GM21528 (cell line): ENCODE measurements at regions not wholly inside any gene's neighbourhood (a gene's known extent, or its start where the extent isn't known, plus 50 kb on each side); places are given as distances from the start of the nearest gene placed in this dataset.

Source experiments
- ATAC-seq: cut with Tn5 transposase; IDR thresholded peaks from one replicate; pipeline ENCODE4 v1.9.1; 2021; ENCODE audit warnings: mild to moderate bottlenecking, moderate library complexity; ENCODE audit not compliant: unreplicated experiment, low FRiP score

- ATAC-seq, result no peak
These were observed 575.5 kb downstream of the SOX6 start for GRCh38 chr11:15780837-15781236.

- no peak for ATAC-seq
These were observed 572.7 kb downstream of the SOX6 start for GRCh38 chr11:15783619-15784018.

GRCh38 chr11:15793043-15793996 is 563.0 kb downstream of the SOX6 start:
- ATAC-seq, result no peak

GRCh38 chr11:15794361-15795150 is 561.8 kb downstream of the SOX6 start:
- ATAC-seq, result no peak

- ATAC-seq, result no peak
These were observed 561.0 kb downstream of the SOX6 start for GRCh38 chr11:15795378-15795777.

- no peak for ATAC-seq
These were observed 556.1 kb downstream of the SOX6 start for GRCh38 chr11:15800111-15800800.

GRCh38 chr11:15801126-15801525 is 555.2 kb downstream of the SOX6 start:
- no peak for ATAC-seq

- no peak for ATAC-seq
These were observed 554.7 kb downstream of the SOX6 start for GRCh38 chr11:15801616-15802015.

GRCh38 chr11:15805726-15806125 is 550.6 kb downstream of the SOX6 start:
- ATAC-seq, result no peak

GRCh38 chr11:15806217-15806616 is 550.1 kb downstream of the SOX6 start:
- no peak for ATAC-seq

GRCh38 chr11:15807827-15808226 is 548.5 kb downstream of the SOX6 start:
- no peak for ATAC-seq

- ATAC-seq, result no peak
These were observed 546.3 kb downstream of the SOX6 start for GRCh38 chr11:15810082-15810481.

GRCh38 chr11:15810525-15810924 is 545.8 kb downstream of the SOX6 start:
- no peak for ATAC-seq

GRCh38 chr11:15815246-15816195 is 540.8 kb downstream of the SOX6 start:
- ATAC-seq, result no peak

GRCh38 chr11:15816260-15816871 is 540.0 kb downstream of the SOX6 start:
- no peak for ATAC-seq

GRCh38 chr11:15817001-15817400 is 539.3 kb downstream of the SOX6 start:
- ATAC-seq, result no peak

GRCh38 chr11:15818132-15818842 is 538.1 kb downstream of the SOX6 start:
- no peak for ATAC-seq

GRCh38 chr11:15819679-15820286 is 536.6 kb downstream of the SOX6 start:
- ATAC-seq, result peak; percentile 85
